Activated CD4-positive, alpha-beta T cell treated with anti-CD3 and anti-CD28 coated beads, Interleukin-2, amount 50 U/mL, for 48 hours (primary cell): ENCODE measurements at regions not wholly inside any gene's neighbourhood (a gene's known extent, or its start where the extent isn't known, plus 50 kb on each side); places are given as distances from the start of the nearest gene placed in this dataset.
"Not testable (repeated sequence)": the region's sequence is repeated elsewhere in the genome, so short reads cannot be mapped to it uniquely, and the experiment has no call there.

Source experiments
- DNase-seq, 2 experiments: peaks; one replicate each; pipeline ENCODE4 v3.0.0-alpha.2; 2020

DNA sequence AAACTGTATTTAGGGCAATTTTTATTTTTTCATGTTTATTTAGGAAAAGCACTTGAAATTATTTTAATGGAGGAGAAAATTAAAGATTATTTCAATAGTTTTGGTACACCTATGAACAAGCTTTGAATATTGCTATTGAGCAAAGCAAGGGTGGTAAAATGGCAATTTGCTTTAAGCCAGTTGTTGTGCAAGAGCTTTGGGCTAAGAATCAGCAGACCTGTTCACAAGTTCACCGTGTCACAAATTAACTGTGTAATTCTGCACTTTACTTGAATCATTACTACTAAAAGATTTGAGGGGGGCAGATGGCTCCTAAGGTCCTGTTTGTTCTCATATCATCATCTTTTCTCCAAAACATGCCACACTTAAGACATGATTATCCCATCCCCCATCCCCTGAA is 238.9 kb upstream of the GBE1 start:
- no peak for DNase-seq

DNA sequence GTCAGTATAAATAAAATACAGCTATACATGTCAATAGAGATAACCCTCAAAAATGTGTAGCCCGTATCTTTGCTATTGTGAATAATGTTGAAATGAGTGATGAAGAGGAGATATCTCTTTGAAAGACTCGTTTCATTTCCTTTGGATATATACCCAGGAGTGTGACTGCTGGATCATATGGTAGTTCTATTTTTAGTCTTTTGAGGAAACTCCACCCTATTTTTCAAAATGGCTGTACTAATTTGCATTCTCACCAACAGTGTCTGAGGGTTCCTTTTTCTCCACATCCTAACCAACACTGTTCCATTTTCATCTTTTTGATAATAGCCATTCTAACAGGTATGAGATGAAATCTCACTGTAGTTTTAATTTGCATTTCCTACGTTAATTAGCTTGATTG is 237.5 kb upstream of the GBE1 start:
- DNase-seq: no peak

DNA sequence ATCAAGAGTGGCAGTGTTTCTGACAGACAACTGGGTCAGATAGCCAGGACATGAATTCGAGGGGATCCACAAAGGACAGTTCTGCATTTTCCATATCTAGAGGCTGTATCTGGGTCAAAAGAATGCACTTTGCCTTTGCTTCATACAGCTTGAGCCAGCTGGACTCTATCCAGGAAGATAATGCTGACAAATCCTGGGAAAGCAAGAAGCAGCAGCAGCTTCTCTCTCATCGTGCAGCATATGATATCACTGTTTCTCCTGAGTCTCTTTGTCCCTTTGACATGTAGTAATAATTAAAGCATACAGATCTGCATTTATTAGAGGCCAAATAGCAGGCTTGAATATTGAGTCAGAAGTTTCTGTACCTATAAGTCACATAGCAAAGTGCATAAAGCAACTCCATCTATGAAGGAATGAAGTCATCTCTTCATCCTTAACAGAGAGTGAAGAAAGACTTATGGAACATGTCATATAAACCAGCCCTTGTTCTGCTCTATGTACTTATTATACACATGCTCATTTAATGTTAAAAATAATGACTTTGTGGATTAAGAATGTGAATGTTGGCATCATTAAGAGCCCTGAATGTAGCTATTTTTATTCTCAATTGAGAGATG is 236.8 kb upstream of the GBE1 start:
- DNase-seq: no peak

DNA sequence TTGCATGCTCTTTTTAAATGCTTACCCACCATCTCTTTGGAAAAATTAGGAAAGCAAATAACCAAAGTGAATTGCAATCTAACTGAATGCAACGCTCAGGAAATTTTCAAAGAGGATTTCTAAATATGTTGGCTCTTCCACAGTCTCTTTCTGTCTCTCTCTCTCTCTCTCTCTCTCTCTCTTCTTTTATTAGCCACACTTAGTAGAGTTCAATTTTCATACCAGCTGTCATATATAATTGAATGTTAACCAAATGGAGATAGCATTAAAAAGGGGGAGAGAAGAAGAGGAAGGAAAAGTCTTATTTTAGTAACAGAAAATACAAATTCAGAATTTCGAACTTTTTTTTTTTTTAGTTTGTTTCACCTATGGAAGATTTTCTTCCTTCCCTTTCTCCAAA is 235.9 kb upstream of the GBE1 start:
- no peak for DNase-seq

DNA sequence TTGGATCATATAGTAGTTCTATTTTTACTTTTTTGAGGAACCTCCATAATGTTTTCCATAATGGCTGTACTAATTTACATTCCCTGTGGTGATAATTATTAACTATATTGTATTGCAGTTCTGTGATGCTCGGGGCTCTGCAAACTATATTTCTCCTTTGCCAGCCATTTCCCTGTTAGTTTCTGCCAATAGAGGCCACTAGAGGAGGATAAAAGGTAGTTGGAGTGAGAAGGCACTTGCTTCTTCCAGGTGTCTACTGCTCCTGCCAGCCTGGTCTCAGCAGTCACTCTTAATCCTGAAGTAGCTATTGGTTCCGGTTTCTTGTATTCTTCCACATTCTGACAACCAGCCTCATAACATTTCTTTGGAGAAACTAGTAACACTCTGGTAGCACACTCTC is 233.9 kb upstream of the GBE1 start:
- no peak for DNase-seq

DNA sequence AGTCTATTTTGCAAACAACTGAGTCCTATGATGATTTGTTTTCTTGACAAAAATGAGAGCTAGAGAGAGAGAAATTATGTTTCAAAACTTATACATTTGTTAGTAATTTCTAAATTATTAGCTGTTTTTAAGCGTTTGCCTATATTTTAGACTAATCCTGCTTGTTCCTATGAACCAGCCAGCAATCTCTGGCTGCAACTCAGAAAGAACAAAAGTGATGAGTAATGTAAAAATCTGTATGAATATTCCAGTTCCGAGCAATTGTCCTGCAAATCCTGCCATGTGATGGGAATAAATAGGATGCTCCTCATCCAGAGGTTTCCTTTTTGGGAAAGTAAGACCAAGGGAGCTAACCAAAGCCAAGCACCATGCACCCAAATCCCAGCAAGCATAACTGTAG is 228.3 kb upstream of the GBE1 start:
- no peak for DNase-seq

DNA sequence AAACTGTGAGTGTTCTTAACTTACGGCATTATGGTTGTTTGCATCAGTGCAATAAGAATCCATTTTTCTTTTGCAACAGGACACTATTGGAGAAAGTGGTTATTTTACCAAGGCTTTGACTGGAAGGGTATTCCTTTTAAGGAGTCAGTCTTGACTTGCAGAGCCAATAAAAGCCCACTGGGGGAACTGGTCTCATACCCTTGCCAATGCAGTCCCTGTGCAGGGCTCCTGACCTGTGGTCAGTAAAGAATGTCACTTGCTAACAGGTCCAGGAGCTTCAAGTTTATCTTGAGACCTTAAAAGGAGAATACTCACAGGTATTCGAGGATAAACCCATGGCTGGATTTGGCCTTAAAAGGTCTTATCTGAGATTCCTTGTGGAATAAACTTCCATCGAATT is 227.8 kb upstream of the GBE1 start:
- DNase-seq: no peak

DNA sequence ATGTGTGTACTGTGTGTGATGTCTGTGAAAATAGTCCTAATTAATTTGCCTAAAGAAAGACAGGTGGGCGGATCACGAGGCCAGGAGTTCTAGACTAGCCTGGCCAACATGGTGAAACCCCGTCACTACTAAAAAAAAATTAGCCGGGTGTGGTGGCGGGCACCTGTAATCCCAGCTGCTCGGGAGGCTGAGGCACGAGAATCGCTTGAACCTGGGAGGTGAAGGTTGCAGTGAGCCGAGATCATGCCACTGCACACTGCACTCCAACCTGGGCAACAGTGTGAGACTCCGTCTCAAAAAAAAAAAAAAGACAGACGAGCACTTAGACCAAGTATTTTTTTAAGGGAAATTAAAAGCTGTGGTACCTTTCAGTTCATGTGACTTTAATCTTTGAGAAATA is 226.0 kb upstream of the GBE1 start:
- not testable (repeated sequence) for DNase-seq

DNA sequence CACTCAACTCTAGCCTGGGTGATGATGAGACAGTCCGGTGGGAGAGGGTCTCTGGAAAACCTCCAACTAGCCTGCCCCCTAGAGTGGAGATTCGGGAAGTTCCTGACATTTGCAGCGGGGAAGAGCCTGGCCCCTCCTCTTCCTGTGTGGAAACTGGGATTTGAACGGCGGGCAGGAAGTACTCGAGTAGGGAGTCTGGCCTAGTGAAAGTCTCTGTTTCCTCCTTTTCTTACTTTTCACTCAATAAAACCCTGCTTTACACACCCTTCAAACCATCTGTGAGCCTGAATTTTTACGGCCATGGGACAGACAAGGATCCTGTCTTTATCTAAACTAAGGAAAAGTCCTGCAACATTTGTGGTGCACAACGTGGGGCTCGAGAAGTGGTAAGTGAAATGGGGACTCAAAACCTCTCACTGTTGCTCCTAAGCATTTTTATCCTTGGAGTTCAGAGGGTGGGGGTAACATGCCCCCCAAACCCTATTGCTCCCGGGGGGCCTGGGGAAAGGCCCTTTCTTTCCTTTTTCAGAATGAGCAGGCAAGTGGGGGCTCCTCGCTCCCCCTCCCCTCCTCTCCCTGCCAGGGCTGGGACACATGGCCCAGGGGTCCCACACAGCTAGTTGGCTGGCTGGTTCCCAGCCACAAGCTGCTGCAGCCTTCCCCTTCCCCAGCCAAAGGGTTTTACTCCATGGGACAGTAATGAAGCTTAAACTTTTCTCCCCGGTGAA is 224.7 kb upstream of the GBE1 start:
- DNase-seq: no peak

DNA sequence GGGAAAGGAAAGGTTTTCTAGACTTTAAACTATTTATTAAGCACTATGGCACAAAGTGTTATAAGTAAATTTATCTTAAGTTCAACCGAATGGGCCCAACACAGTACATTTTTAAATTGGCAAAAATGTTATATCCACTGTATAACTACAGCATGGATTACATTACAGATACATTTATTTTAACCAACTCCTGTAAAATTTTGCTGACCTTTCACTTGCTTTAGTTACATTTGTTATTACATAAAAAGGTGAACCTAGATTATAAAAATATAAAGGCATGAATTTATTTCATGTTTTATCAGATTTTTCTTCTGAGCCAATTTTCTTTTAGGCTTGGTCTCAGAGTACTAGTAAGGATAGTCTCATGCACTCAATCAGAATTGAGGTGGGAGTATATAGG is 221.9 kb upstream of the GBE1 start:
- no peak for DNase-seq

DNA sequence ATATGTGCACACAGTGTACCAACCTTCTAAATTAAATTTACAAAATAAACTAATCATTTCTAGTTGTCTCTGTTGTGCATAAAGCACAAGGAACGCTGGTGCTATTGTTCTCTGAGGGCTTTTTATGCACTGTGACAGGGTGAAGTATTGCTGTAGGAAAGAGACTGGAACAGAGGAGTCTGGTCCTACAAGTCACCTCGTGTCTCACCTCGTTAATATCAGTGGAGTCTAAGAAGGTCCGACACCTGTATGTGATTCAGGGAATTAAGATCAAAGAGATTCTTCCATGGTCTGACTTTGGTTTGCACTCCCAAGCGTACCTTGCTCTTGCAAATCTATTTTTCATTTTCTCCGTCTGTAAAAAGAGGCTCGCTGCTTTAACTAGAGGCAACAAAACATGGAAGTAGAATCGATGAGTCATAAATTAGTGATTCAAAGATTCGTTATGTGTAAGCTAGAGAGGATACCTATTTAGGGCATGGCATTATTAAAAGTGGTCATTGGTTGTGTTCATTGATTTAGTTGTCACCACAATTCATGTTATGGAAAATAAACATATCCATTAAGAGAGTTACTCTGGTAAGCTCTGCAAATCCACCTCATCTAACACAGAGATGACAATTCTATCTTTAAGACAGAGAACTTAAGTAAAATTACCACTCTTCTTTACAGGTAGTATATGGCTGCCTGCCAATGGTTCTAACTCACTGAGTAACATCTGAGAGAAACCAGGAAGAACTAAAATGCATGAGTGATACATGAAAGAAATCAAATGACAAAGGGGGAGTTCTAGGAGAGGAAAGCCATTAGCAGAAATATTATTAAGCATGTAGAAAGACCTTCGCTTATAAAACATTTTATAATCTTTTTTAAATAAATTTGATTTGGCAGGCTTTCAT is 219.4 kb upstream of the GBE1 start:
- no peak for DNase-seq

DNA sequence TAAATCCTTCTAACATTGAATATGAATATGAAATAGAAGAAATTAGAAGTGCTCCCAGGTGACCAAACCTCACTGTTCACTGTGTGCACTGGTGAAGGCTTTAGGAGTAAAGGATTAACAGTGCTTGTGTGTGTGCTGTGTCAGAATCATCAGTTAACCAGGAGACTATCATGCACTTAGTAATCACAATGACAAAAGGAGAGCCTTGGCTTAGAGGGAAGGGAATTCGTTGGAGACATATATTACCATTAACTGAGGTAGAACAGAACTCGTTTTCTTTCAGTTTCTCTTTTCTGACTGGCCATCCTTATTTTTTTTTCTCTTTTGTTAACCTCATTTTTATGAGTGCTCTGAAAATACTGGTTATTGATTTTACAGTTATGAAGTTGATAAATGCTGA is 213.3 kb upstream of the GBE1 start:
- DNase-seq: no peak

DNA sequence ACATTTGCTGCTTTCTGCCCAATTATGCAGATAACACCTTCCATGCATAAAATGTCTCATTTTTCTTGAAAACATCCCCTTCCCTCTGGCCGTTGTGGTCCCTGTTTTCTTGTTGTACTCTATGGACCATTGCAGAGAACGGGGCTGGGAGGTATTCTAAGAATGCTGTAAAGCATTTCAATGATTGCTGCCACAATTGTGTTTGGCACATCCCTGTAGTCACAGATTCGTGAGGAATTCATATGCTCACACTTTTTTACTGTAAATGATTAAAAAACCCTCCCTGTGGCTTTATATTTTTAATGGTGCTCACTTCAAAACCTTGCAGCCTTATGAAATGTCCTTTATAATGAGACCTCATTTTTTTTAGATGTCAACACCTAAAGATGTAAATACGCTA is 207.2 kb upstream of the GBE1 start:
- DNase-seq: no peak

DNA sequence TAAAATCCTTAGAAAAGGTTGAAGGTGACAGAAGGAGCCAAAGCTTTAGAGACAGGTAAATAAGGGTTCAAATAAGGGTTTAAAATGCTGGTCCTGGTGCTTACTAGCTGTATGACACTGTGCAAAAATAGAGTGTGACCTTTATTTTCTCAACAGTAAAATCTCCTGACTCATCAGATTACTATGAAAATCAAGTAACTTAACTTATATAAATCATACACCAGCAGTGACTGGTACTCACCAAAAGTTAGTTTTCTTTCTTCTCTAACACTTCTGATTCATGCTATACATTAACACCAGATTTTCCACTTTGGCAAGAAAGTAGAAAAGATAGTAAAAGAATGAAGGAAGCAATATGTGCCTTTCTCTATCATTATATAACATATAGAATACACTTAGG is 205.9 kb upstream of the GBE1 start:
- no peak for DNase-seq

DNA sequence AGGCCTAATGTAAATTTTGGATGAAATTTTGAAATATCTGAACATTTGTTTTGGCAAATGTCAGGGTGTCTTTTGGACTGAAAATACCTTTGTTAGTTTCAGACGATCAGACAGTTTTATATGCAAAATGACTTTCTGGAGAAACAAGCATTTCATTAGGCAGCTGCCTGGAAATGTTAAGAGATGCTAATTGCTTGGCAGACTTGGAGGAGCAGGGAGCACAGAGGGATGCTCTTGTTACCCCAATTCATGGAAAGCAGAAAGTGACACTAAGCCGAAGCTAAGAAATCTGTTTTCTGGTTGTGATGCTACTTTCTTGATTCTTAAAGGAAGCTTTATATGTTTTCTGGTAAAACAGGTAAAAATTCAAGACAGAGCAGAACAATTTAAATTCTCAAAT is 204.3 kb upstream of the GBE1 start:
- no peak for DNase-seq

DNA sequence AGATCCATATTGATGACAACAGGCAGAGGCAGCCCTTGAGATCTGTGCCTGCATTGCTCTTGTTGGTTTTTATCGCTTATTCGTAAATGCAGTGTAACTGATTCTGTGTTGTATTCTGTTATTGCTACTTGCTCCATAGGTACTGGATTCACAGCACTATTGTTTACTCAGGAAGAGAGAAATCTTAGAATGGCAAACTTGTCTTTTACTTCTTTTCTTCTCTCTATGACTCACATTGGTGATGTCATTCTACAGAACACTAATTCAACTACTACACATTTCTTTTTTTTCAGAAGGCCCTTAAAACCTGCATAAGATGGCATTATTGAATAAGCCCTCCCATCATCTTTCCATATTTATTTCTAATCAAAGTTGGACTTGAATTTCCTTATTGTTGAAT is 201.0 kb upstream of the GBE1 start:
- no peak for DNase-seq

DNA sequence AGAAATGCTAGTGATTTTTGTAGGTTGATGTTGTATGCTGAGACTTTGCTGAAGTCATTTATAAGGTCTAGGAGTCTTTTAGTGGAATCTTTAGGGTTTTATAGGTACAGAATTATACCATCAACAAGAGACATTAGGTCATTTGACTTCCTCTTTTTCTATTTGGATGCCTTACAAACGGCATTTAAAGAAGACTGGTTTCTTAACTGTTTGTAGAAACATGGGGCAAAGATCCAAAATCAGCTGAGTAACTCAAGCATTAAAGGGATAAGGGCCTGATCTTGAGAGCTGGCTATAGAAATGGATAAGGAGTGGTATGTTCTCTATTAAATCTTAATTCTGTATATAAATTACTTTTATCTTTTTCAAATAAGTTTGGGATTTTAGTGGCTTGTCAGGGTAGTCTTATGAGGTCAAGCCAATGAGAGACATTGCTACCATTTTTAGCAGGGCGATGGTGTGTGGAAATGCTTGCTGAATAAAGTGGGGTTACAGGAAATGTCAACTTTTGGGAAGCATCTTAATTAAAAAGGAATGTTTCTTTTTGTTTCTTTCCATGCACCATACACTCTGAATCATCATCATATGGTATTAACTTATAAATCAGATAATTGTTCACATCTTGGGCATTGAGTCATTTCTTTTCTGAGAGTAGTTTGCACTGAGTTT is 197.7 kb upstream of the GBE1 start:
- no peak for DNase-seq

DNA sequence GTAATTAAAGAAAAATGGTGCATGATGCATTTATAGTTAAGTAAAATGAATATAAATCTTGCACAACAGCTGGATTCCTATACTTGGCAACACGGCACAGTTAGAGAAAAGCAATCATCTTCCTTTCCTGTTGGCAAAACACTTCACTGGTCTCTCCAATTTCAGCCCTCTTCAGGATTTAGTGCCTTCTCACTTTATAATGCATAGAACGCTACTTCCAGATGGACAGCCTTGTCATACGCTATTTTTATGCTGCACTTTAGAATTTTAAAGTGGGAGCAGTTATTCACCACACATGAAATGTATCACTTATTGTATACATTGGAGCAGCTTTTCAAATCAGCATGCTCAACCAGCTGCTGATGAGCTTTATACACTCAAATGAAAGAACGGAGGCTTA is 194.4 kb upstream of the GBE1 start:
- no peak for DNase-seq

DNA sequence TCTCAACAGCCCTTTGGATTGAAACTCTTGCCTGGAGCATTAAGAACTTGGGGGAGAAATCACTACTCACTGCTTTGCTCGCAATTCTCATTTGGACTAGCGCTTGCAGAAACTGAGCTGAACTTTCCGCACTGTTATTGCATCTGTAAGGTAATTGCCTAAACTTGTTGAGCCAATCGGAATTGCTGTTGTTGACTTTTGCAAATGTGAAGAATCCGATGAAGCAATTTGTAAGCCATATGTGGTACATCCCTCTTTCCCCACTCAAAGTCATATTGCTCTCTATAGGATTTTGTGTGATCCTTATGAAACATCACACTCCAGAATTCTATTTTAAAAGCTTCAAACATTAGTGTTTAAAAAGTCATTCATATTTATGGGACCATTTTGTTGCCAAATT is 191.7 kb upstream of the GBE1 start:
- no peak for DNase-seq

DNA sequence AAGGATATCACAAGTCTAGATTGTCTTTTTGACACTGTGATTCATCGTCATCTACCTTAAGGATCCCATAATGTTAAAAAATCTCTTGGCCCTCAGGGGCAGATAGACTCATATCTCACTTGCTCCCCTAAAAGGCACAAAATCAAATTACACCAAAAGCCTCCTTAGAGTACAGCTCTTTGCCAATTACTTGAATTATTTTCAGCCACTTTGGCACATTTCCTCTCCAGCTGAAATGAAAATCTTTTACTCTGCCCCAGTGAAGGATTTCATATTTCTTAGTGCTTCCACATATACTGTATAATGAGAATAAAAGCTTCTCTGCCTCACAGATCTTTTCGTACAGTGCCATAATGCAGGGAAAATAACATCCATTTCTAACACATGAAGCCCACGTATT is 190.7 kb upstream of the GBE1 start:
- no peak for DNase-seq

DNA sequence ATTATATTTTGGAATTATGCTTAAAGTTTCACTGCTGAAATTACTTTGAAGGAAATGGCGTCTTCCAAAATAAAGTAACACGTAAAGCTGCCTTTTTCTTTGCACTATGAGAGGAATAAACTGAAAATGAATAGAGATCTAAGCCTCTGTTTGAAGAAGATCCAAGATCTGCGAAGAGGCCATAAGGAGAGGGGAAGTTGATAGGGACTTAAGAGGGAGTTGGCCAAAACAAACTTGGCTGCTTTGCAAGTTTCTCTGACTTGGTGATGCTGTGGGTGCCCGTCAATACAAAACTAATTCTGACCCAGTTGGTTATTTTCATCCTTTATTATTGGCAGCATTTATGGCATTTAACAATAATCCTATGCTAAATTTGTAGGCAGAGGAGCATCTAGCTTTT is 190.2 kb upstream of the GBE1 start:
- no peak for DNase-seq

DNA sequence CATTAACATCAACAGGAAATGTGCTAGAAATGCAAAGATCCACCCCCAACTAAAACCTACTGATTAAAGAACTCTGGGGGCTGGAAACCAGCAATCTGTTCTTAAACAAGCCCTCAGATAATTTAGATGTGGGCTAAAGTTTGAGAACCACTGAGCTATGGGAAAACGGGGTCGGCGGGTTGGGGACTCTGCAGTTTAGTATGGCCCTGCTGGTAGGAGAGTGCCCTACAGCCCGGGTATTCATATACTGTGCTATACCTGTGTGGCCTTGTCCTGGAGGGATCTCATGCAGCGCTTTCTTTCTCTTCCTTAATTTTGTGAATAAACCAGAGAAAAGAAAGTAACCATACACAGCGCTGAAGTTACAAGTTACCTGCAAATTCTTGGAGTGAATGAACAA is 189.7 kb upstream of the GBE1 start:
- no peak for DNase-seq

DNA sequence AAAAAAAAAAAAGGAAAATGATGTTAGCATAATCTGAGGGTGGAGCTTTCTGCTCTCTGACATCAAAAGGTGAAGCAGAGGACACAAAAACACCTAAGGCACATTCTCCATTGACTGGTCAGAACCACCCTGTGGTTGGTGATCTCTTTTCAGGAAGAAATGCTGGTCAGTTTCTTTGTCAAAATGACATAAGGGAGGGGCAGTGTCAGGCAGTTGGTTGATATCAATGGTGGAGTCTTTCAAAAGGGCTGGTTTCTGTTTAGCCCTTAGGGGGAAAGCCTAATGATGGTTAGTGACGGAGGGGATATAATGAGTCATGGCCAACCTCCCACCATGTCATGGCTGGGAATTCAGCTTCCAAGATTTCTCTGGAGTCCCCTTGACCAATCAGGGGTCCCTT is 185.9 kb upstream of the GBE1 start:
- no peak for DNase-seq

DNA sequence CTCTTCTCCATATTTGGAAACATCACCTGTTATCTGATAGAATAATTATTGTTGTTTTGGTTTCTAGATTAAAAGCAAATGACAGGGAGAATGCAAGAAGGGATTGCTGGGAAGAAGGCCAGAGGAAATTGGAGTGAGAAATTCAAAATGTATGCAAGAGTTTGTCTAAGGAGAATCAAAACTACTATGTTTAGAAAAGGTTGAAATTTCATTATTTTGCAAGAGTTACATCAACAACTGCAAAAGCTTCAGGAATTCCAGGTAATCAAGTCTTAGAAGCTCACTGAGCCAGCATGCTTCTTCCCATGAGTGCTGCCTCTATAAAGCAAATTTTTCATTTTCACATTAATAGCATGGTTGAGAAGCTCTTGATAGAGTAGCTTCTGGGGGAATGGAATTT is 177.2 kb upstream of the GBE1 start:
- no peak for DNase-seq
